Body of pancreas (tissue), 4 donors: ENCODE measurements at regions not wholly inside any gene's neighbourhood (a gene's known extent, or its start where the extent isn't known, plus 50 kb on each side); places are given as distances from the start of the nearest gene placed in this dataset.

ENCODE experiments used
- CTCF ChIP-seq, 7 experiments: fragments of 450-650 bp in 4 of 7; fragments of 200-600 bp in 3 of 7; sonication (generic) in 3 of 7; IDR thresholded peaks; one replicate each; pipeline ENCODE4 v1.5.1; 2016 to 2019; ENCODE audit warnings: antibody characterized with exemption in 7 of 7
- POLR2A ChIP-seq, 3 donors: fragments of 450-650 bp; IDR thresholded peaks; one replicate each; pipeline ENCODE4 v1.6.1; 2016; ENCODE audit warnings: antibody characterized with exemption in 3 of 3, mild to moderate bottlenecking in 2 of 3

- TF ChIP-seq CTCF (IDR thresholded peaks at IDR 0.05) (no peak), POLR2A (IDR thresholded peaks at IDR 0.05) (no peak)
Observed at GRCh38 chr4:183384983-183385382, 59.5 kb upstream of the CDKN2AIP start.
